H9 (cell line): ENCODE measurements at regions not wholly inside any gene's neighbourhood (a gene's known extent, or its start where the extent isn't known, plus 50 kb on each side); places are given as distances from the start of the nearest gene placed in this dataset.

Source experiments
- DNase-seq: peaks from one replicate; pipeline ENCODE4 v3.0.0-alpha.2; 2017
- H2AFZ ChIP-seq: one replicate; pipeline ENCODE4 v1.6.1; 2013; ENCODE audit warnings: mild to moderate bottlenecking, low read length, control low read depth, moderate library complexity
- H2AK5ac ChIP-seq: 2 replicates; pipeline ENCODE4 v1.6.1; 2013; ENCODE audit warnings: low read length, control low read depth, mixed read lengths; ENCODE audit not compliant: insufficient read length
- H2BK120ac ChIP-seq: one replicate; pipeline ENCODE4 v1.6.1; 2013; ENCODE audit warnings: low read depth, mild to moderate bottlenecking, low read length, control low read depth, inconsistent platforms; ENCODE audit not compliant: poor library complexity, severe bottlenecking
- H2BK12ac ChIP-seq: 2 replicates; pipeline ENCODE4 v1.6.1; 2013; ENCODE audit warnings: low read length, control low read depth, mixed read lengths, low read depth; ENCODE audit not compliant: insufficient read length
- H2BK15ac ChIP-seq: 2 replicates; pipeline ENCODE4 v1.6.1; 2013; ENCODE audit warnings: low read depth, low read length, control low read depth
- H2BK20ac ChIP-seq: one replicate; pipeline ENCODE4 v1.6.1; 2013; ENCODE audit warnings: low read depth, mild to moderate bottlenecking, low read length, control low read depth, inconsistent platforms; ENCODE audit not compliant: poor library complexity, severe bottlenecking
- H2BK5ac ChIP-seq: 2 replicates; pipeline ENCODE4 v1.6.1; 2013; ENCODE audit warnings: low read length, control low read depth, mixed read lengths; ENCODE audit not compliant: insufficient read length
- H3K14ac ChIP-seq: 2 replicates; pipeline ENCODE4 v1.6.1; 2013; ENCODE audit warnings: low read length, control low read depth; ENCODE audit not compliant: insufficient read depth
- H3K18ac ChIP-seq: 2 replicates; pipeline ENCODE4 v1.6.1; 2013; ENCODE audit warnings: low read depth, mild to moderate bottlenecking, mixed read lengths, low read length, control low read depth; ENCODE audit not compliant: insufficient read length
- H3K23ac ChIP-seq: 2 replicates; pipeline ENCODE4 v1.6.1; 2013; ENCODE audit warnings: low read length, control low read depth, mixed read lengths, low read depth; ENCODE audit not compliant: insufficient read length
- H3K23me2 ChIP-seq: 2 replicates; pipeline ENCODE4 v1.6.1; 2013; ENCODE audit warnings: low read depth, mild to moderate bottlenecking, mixed read lengths, low read length, control low read depth; ENCODE audit not compliant: insufficient read length, poor library complexity, severe bottlenecking
- H3K27ac ChIP-seq: 2 replicates; pipeline ENCODE4 v1.5.1; 2013; ENCODE audit warnings: low read length, control low read depth, mixed read lengths, low read depth; ENCODE audit not compliant: insufficient read length
- H3K27me3 ChIP-seq: 2 replicates; pipeline ENCODE4 v1.6.1; 2013; ENCODE audit warnings: low read length, control low read depth, inconsistent platforms; ENCODE audit not compliant: insufficient read depth
- H3K4ac ChIP-seq: 2 replicates; pipeline ENCODE4 v1.6.1; 2013; ENCODE audit warnings: low read depth, mild to moderate bottlenecking, control low read depth, inconsistent platforms, low read length, moderate library complexity
- H3K4me1 ChIP-seq: 2 replicates; pipeline ENCODE4 v1.6.1; 2013; ENCODE audit warnings: low read length, control low read depth, inconsistent platforms; ENCODE audit not compliant: insufficient read depth
- H3K4me2 ChIP-seq: 2 replicates; pipeline ENCODE4 v1.6.1; 2013; ENCODE audit warnings: low read length, control low read depth, mixed read lengths; ENCODE audit not compliant: insufficient read length, insufficient read depth
- H3K56ac ChIP-seq: 2 replicates; pipeline ENCODE4 v1.6.1; 2013; ENCODE audit warnings: low read depth, mild to moderate bottlenecking, mixed read lengths, low read length, control low read depth; ENCODE audit not compliant: insufficient read length
- H3K79me1 ChIP-seq: 2 replicates; pipeline ENCODE4 v1.6.1; 2013; ENCODE audit warnings: low read depth, mild to moderate bottlenecking, moderate library complexity, low read length, control low read depth, inconsistent platforms; ENCODE audit not compliant: insufficient read depth, poor library complexity, severe bottlenecking
- H3K79me2 ChIP-seq: 2 replicates; pipeline ENCODE4 v1.6.1; 2013; ENCODE audit warnings: low read length, control low read depth, inconsistent platforms; ENCODE audit not compliant: insufficient read depth
- H3K9ac ChIP-seq: 2 replicates; pipeline ENCODE4 v1.6.1; 2013; ENCODE audit warnings: low read length, control low read depth, mixed read lengths; ENCODE audit not compliant: insufficient read length; ENCODE audit errors: extremely low read depth
- H3K9me3 ChIP-seq: one replicate; pipeline ENCODE4 v1.6.1; 2013; ENCODE audit warnings: low read depth, low read length, inconsistent platforms; ENCODE audit not compliant: control insufficient read depth
- H3T11ph ChIP-seq: one replicate; pipeline ENCODE4 v1.6.1; 2013; ENCODE audit warnings: mild to moderate bottlenecking, low read length, control low read depth, inconsistent platforms
- H4K20me1 ChIP-seq: one replicate; pipeline ENCODE4 v1.6.1; 2013; ENCODE audit not compliant: control insufficient read depth, insufficient read length, insufficient read depth
- H4K5ac ChIP-seq: 2 replicates; pipeline ENCODE4 v1.6.1; 2013; ENCODE audit warnings: low read depth, mild to moderate bottlenecking, mixed read lengths, low read length, control low read depth; ENCODE audit not compliant: insufficient read length
- H4K8ac ChIP-seq: replicated peaks from 2 replicates; pipeline ENCODE4 v1.6.1; 2013; ENCODE audit warnings: low read length, control low read depth, mixed read lengths, low read depth; ENCODE audit not compliant: insufficient read length
- H4K91ac ChIP-seq: 2 replicates; pipeline ENCODE4 v1.6.1; 2013; ENCODE audit warnings: low read depth, mild to moderate bottlenecking, moderate library complexity, mixed read lengths, low read length, control low read depth; ENCODE audit not compliant: insufficient read length
- H3K27ac Mint-ChIP-seq, 3 experiments: 2 replicates in 2 of 3; 3 replicates in 1 of 3; pipeline ENCODE4 v1.8.0; 2020 to 2021; ENCODE audit warnings: mixed read lengths in 3 of 3, mild to moderate bottlenecking in 1 of 3, moderate library complexity in 1 of 3
- H3K27me3 Mint-ChIP-seq: 2 replicates; pipeline ENCODE4 v1.8.0; 2021; ENCODE audit warnings: low read depth, mild to moderate bottlenecking, moderate library complexity, mixed read lengths
- H3K36me3 Mint-ChIP-seq, 3 experiments: 2 replicates in 2 of 3; 3 replicates in 1 of 3; pipeline ENCODE4 v1.8.0; 2020 to 2021; ENCODE audit warnings: low read depth in 3 of 3, mixed read lengths in 3 of 3; ENCODE audit not compliant: insufficient read depth in 1 of 3
- H3K4me1 Mint-ChIP-seq, 2 experiments: 2 replicates each; pipeline ENCODE4 v1.8.0; 2020; ENCODE audit warnings: mixed read lengths in 2 of 2
- H3K4me3 Mint-ChIP-seq, 2 experiments: 2 replicates in 1 of 2; 3 replicates in 1 of 2; pipeline ENCODE4 v1.8.0; 2020 to 2021; ENCODE audit warnings: mild to moderate bottlenecking in 2 of 2, mixed read lengths in 2 of 2, moderate library complexity in 1 of 2
- H3K9me3 Mint-ChIP-seq, 2 experiments: 2 replicates in 1 of 2; 3 replicates in 1 of 2; pipeline ENCODE4 v1.8.0; 2020; ENCODE audit warnings: mild to moderate bottlenecking in 2 of 2, mixed read lengths in 2 of 2, moderate library complexity in 1 of 2
- CTCF ChIP-seq: fragments of 200-600 bp; sonication (generic); conservative IDR thresholded peaks from 3 replicates; pipeline ENCODE4 v1.8.0; 2021; ENCODE audit warnings: antibody characterized with exemption, mild to moderate bottlenecking
- WGBS: extraction: QIAGEN DNeasy Blood & Tissue Kit; methylation state at CpG from one replicate; pipeline ENCODE4 v1.1.7; 2013; ENCODE audit warnings: missing lambda C conversion rate, low lambda C conversion rate, mixed read lengths; ENCODE audit not compliant: insufficient read length; ENCODE audit errors: extremely low coverage; 5-methylcytosine and 5-hydroxymethylcytosine counted together

- Histone ChIP-seq H3K27me3 (no peaks in the 10 kb centered on the region), H2BK15ac (no peak overlapping the region), H4K8ac (no peak overlapping the region), H2BK20ac (no peak overlapping the region), H3K9me3 (no peaks in the 10 kb centered on the region), H2AFZ (no peak overlapping the region), H4K5ac (no peak overlapping the region), H2AK5ac (no peak overlapping the region), H3K4me2 (no peak overlapping the region), H3K14ac (no peak overlapping the region), H3K56ac (no peak overlapping the region), H3K4ac (no peak overlapping the region), H2BK5ac (no peak overlapping the region), H3K23ac (no peak overlapping the region), H4K20me1 (no peaks in the 10 kb centered on the region), H3K79me1 (no peaks in the 10 kb centered on the region), H3K4me1 (no peaks in the 10 kb centered on the region), H3T11ph (no peak overlapping the region), H3K9ac (no peak overlapping the region), H2BK12ac (no peak overlapping the region), H2BK120ac (no peak overlapping the region), H3K23me2 (no peaks in the 10 kb centered on the region), H3K18ac (no peak overlapping the region), H3K79me2 (no peaks in the 10 kb centered on the region), H4K91ac (no peak overlapping the region), H3K27ac (no peak overlapping the region)
- Mint-ChIP-seq H3K27me3 (no peaks in the 10 kb centered on the region), H3K4me3 (no peak overlapping the region), H3K27ac (no peak overlapping the region), H3K4me1 (no peaks in the 10 kb centered on the region; a peak in 1 of 4 replicates), H3K36me3 (no peaks in the 10 kb centered on the region; a peak in 1 of 7 replicates), H3K9me3 (no peaks in the 10 kb centered on the region)
- DNase-seq, result no peak
- no CpG with 5 or more reads among the region's 3 CpGs for WGBS
- TF ChIP-seq CTCF, result no peak
Observed at GRCh38 chr2:123481406-123481805, 543.7 kb upstream of the CNTNAP5 start.
